Small intestine (tissue), 7 donors: ENCODE measurements at regions not wholly inside any gene's neighbourhood (a gene's known extent, or its start where the extent isn't known, plus 50 kb on each side); places are given as distances from the start of the nearest gene placed in this dataset.

Experiments
- DNase-seq, 2 donors: peaks; one replicate each; pipeline versions ENCODE4 v3.0.0 to v3.0.0-alpha.2; 2013
- FAIRE-seq: peaks from 2 replicates; lab custom pipeline; 2012; peaks lifted over from hg19 to GRCh38; lab: Jason Lieb, UNC
- H3K27ac ChIP-seq, 3 donors: one replicate each; pipeline ENCODE4 v1.5.1; 2013; ENCODE audit warnings: low read length in 2 of 3, mild to moderate bottlenecking in 2 of 3, control low read depth in 1 of 3, inconsistent platforms in 1 of 3, low read depth in 1 of 3, moderate library complexity in 1 of 3
- H3K27me3 ChIP-seq, 3 donors: one replicate each; pipeline ENCODE4 v1.6.1; 2013; ENCODE audit warnings: low read length in 3 of 3, inconsistent platforms in 1 of 3; ENCODE audit not compliant: control insufficient read depth in 3 of 3, insufficient read depth in 3 of 3
- H3K36me3 ChIP-seq, 3 donors: one replicate each; pipeline ENCODE4 v1.6.1; 2013; ENCODE audit warnings: low read length in 3 of 3, inconsistent platforms in 1 of 3, low read depth in 1 of 3, mild to moderate bottlenecking in 1 of 3, moderate library complexity in 1 of 3; ENCODE audit not compliant: control insufficient read depth in 3 of 3, insufficient read depth in 2 of 3
- H3K4me1 ChIP-seq, 3 donors: one replicate each; pipeline ENCODE4 v1.6.1; 2013; ENCODE audit warnings: low read length in 2 of 3, inconsistent platforms in 1 of 3, low read depth in 1 of 3, mild to moderate bottlenecking in 1 of 3, moderate library complexity in 1 of 3; ENCODE audit not compliant: control insufficient read depth in 3 of 3, insufficient read depth in 2 of 3
- H3K4me3 ChIP-seq, 3 donors: one replicate each; pipeline ENCODE4 v1.5.1; 2013; ENCODE audit warnings: low read length in 3 of 3, control low read depth in 1 of 3, inconsistent platforms in 1 of 3, low read depth in 1 of 3, mild to moderate bottlenecking in 1 of 3, moderate library complexity in 1 of 3
- H3K9me3 ChIP-seq, 2 donors: one replicate each; pipeline ENCODE4 v1.6.1; 2013; ENCODE audit warnings: low read depth in 1 of 2, low read length in 1 of 2; ENCODE audit not compliant: control insufficient read depth in 2 of 2, insufficient read depth in 1 of 2
- WGBS, 3 donors: extraction: QIAGEN DNeasy Blood & Tissue Kit; methylation state at CpG; one replicate each; pipeline ENCODE4 v1.1.7; 2013; 5-methylcytosine and 5-hydroxymethylcytosine counted together
- donor health status: healthy with polysubstance abuse.
- donor health status: control.
- donor health status: control.
- donor health status: Bipolar disorder and iron deficiency.
- donor health status: healthy.

- FAIRE-seq, result no peak
- H3K27ac ChIP-seq, result no peak overlapping the region
- peaks cover 0 to 5% (median 0%) of the 10 kb centered on the region in 3 donors for H3K4me1 ChIP-seq
- WGBS, 3 donors, result 80 to 91% (median 83%) methylated on average over 4 of the region's 4 CpGs
- no peak for DNase-seq
- H3K9me3 ChIP-seq, result no peaks in the 10 kb centered on the region
- no peaks in the 10 kb centered on the region for H3K27me3 ChIP-seq
- H3K36me3 ChIP-seq, result no peaks in the 10 kb centered on the region
- no peak overlapping the region for H3K4me3 ChIP-seq
These were observed 80.5 kb downstream of the MID1IP1 start for GRCh38 chrX:38881727-38882126.

DNA sequence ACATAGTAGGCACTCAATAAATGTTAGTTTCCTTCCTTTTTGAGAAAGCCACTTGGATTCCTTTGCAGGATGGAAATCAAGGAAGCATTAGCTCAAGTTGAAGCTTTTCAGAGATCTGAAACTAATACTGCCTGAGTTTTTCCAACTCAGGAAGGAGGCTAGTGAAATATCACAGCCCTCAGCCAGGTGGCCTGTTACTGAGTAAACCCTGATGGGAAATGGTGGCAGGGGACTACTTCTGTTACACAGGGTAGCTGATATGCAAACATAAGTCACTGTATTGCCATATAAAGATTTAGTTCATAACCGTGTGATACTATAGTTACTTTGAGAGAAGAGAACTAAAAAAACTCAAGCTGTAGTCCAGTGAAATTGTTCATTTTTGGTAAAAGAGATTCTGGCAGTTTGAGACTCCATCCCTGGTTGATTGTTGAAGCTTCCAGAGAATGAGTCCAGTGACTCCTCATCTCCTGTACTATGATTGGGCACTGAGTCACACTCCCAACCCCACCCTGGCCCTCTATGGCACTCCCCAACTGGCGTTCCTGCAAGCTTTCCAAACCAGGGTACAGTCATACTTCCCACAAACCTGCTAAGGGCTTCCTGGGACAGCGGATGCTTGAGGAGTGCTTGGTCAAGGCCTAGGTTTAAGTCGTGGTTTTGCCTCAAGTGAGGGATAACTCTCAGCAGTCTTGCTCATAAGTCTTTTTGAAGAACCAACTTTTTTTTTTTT, 81.8 kb downstream of the MID1IP1 start:
- H3K36me3 ChIP-seq, result no peaks in the 10 kb centered on the region
- 56 to 84% (median 78%) methylated on average over 4 of the region's 4 CpGs for WGBS, 3 donors
- DNase-seq (no peak), FAIRE-seq (no peak)
- no peaks in the 10 kb centered on the region for H3K27me3 ChIP-seq
- no peaks in the 10 kb centered on the region for H3K9me3 ChIP-seq
- peaks cover 0 to 5% (median 0%) of the 10 kb centered on the region in 3 donors for H3K4me1 ChIP-seq
- H3K4me3 ChIP-seq, result no peak overlapping the region
- H3K27ac ChIP-seq, result no peak overlapping the region

GRCh38 chrX:38886112-38886511, 84.9 kb downstream of the MID1IP1 start:
- DNase-seq, result no peak
- Histone ChIP-seq H3K27me3 (no peaks in the 10 kb centered on the region), H3K4me3 (no peak overlapping the region), H3K9me3 (no peaks in the 10 kb centered on the region), H3K27ac (no peak overlapping the region), H3K36me3 (no peaks in the 10 kb centered on the region), H3K4me1 (peaks cover 0 to 3% (median 0%) of the 10 kb centered on the region in 3 donors)
- WGBS, 3 donors, result 90 to 100% (median 97%) methylated on average over 1 of the region's 1 CpG
- FAIRE-seq, result no peak

GRCh38 chrX:38887222-38887621, 86.0 kb downstream of the MID1IP1 start:
- H3K4me3 ChIP-seq, result no peak overlapping the region
- 35 to 70% (median 70%) methylated on average over 2 of the region's 2 CpGs for WGBS, 3 donors
- no peaks in the 10 kb centered on the region for H3K9me3 ChIP-seq
- no peaks in the 10 kb centered on the region for H3K27me3 ChIP-seq
- DNase-seq (no peak), FAIRE-seq (no peak)
- H3K27ac ChIP-seq, result no peak overlapping the region
- peaks cover 0 to 3% (median 0%) of the 10 kb centered on the region in 3 donors for H3K4me1 ChIP-seq
- H3K36me3 ChIP-seq, result no peaks in the 10 kb centered on the region

- 69 to 89% (median 81%) methylated on average over 1 of the region's 1 CpG for WGBS, 3 donors
- H3K4me3 ChIP-seq, result no peak overlapping the region
These were observed 89.1 kb downstream of the MID1IP1 start for GRCh38 chrX:38890326-38890725.

GRCh38 chrX:38890963-38891362, 89.7 kb downstream of the MID1IP1 start:
- FAIRE-seq, result no peak
- 37 to 72% (median 48%) methylated on average over 6 of the region's 6 CpGs for WGBS, 3 donors

More at GRCh38 chrX:38890326-38890725, 89.1 kb downstream of the MID1IP1 start:
- FAIRE-seq (no peak), DNase-seq (no peak)
- Histone ChIP-seq H3K9me3 (no peaks in the 10 kb centered on the region), H3K27me3 (no peaks in the 10 kb centered on the region), H3K4me1 (peaks cover 0 to 3% (median 0%) of the 10 kb centered on the region in 3 donors), H3K27ac (no peak overlapping the region), H3K36me3 (no peaks in the 10 kb centered on the region)

DNA sequence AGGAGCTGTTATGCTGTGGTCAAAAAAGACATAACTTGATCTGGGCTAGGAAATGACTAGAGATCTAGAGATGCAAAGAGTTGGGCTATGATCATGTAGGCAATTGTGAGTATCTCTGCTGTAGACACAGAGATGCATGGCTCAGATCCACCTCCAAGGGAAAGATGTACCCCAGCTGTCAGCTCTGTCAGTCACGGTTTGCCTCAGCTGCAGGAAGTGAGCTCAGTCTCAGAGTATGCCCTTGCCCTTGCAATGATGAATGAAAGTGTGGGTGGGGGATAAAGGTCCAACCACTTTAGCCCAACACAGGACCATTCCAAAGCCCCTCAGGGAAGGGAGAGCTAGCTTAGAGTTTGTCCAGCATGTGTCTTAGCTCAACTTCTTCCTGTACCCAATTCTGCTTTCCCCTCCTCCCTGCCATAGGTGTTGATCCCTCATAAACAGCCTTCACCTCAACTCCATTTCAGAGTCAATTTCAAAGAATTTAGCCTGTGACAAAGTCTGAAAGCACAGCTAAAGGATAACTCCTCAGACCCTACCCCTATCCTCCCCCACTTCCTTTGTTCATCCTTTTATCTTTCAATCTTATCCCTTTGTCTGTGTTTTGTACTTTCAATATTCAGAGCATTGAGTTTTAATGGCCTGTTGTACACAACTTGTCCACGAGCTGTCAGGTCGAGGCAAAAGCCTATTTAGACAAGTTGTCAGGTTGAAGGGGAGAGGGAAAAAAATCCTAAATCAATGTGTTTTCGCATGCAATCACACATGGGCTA, 90.6 kb downstream of the MID1IP1 start:
- no peaks in the 10 kb centered on the region for H3K36me3 ChIP-seq
- no peak overlapping the region for H3K4me3 ChIP-seq
- no peak overlapping the region for H3K27ac ChIP-seq
- 58 to 64% (median 59%) methylated on average over 4 of the region's 4 CpGs for WGBS, 3 donors
- peaks cover 0 to 3% (median 0%) of the 10 kb centered on the region in 3 donors for H3K4me1 ChIP-seq
- FAIRE-seq, result no peak
- no peaks in the 10 kb centered on the region for H3K27me3 ChIP-seq
- DNase-seq, result no peak
- H3K9me3 ChIP-seq, result no peaks in the 10 kb centered on the region

More at GRCh38 chrX:38890963-38891362, 89.7 kb downstream of the MID1IP1 start:
- Histone ChIP-seq H3K27me3 (no peaks in the 10 kb centered on the region), H3K9me3 (no peaks in the 10 kb centered on the region), H3K27ac (no peak overlapping the region), H3K36me3 (no peaks in the 10 kb centered on the region), H3K4me1 (peaks cover 0 to 3% (median 0%) of the 10 kb centered on the region in 3 donors), H3K4me3 (no peak overlapping the region)
- peak; percentile 18 to 79 for DNase-seq

DNA sequence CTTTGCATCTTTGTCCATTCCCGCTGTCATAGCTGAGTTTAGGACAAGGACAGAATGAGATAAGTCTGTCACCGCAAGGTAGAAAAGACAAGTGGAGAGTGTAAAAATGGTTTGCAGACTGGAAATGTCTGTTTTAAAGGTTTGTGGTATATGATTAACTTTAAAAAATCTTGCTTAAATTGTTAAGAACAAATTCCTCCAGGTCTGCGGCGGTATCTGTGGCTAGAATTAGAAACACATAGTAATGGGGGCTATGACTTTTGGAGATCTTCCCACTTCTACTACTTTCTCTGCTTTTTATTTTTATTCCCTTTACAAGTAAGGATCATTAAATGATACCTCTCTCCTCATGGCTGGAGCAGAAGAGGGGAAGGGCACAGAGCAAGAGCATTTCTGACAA, 92.2 kb downstream of the MID1IP1 start:
- DNase-seq (no peak), FAIRE-seq (no peak)
- 89 to 95% (median 93%) methylated on average over 4 of the region's 4 CpGs for WGBS, 3 donors
- Histone ChIP-seq H3K36me3 (no peaks in the 10 kb centered on the region), H3K27ac (no peak overlapping the region), H3K9me3 (no peaks in the 10 kb centered on the region), H3K4me1 (peaks cover 0 to 3% (median 0%) of the 10 kb centered on the region in 3 donors), H3K27me3 (no peaks in the 10 kb centered on the region), H3K4me3 (no peak overlapping the region)
